Heart left ventricle (tissue), 16 donors: ENCODE measurements at regions not wholly inside any gene's neighbourhood (a gene's known extent, or its start where the extent isn't known, plus 50 kb on each side); places are given as distances from the start of the nearest gene placed in this dataset.
"Not testable (repeated sequence)": the region's sequence is repeated elsewhere in the genome, so short reads cannot be mapped to it uniquely, and the experiment has no call there.

Experiments
- ATAC-seq, 4 donors: fragments of 200-7000 bp; cut with Tn5 transposase; one replicate each; pipeline ENCODE4 v1.9.1; 2020 to 2022; ENCODE audit warnings: moderate library complexity in 4 of 4, mild to moderate bottlenecking in 3 of 4, moderate number of reproducible peaks in 1 of 4
- DNase-seq, 5 donors: peaks; one replicate each; pipeline ENCODE4 v3.0.0-alpha.2; 2020
- H3K27ac ChIP-seq, 12 donors: fragments of 200-600 bp; sonication (generic) in 4 of 12; one replicate each; pipeline versions ENCODE4 v1.5.0 to v1.8.0; 2016 to 2022; ENCODE audit warnings: mild to moderate bottlenecking in 2 of 12
- H3K27me3 ChIP-seq, 9 donors: fragments of 200-600 bp; sonication (generic) in 2 of 9; one replicate each; pipeline versions ENCODE4 v1.5.1 to v1.8.0; 2016 to 2022; ENCODE audit warnings: mild to moderate bottlenecking in 3 of 9
- H3K36me3 ChIP-seq, 9 donors: fragments of 200-600 bp; sonication (generic) in 2 of 9; one replicate each; pipeline versions ENCODE4 v1.5.0 to v1.8.0; 2018 to 2022; ENCODE audit warnings: mild to moderate bottlenecking in 2 of 9
- H3K4me1 ChIP-seq, 12 donors: fragments of 200-600 bp; sonication (generic) in 4 of 12; one replicate each; pipeline versions ENCODE4 v1.5.0 to v1.8.0; 2016 to 2022; ENCODE audit warnings: mild to moderate bottlenecking in 3 of 12
- H3K4me3 ChIP-seq, 12 donors: fragments of 200-600 bp; sonication (generic) in 4 of 12; one replicate each; pipeline versions ENCODE4 v1.5.0 to v1.8.0; 2017 to 2022; ENCODE audit warnings: mild to moderate bottlenecking in 9 of 12, moderate library complexity in 4 of 12
- H3K9me3 ChIP-seq, 12 donors: fragments of 200-600 bp; sonication (generic) in 4 of 12; one replicate each; pipeline versions ENCODE4 v1.5.0 to v1.8.0; 2016 to 2022; ENCODE audit warnings: mild to moderate bottlenecking in 1 of 12
- CTCF ChIP-seq, 12 donors: fragments of 200-600 bp; sonication (generic) in 4 of 12; IDR thresholded peaks; one replicate each; pipeline versions ENCODE4 v1.5.0 to v1.8.0; 2018 to 2022; ENCODE audit warnings: antibody characterized with exemption in 12 of 12, mild to moderate bottlenecking in 5 of 12
- POLR2A ChIP-seq, 2 donors: fragments of 450-650 bp; IDR thresholded peaks; one replicate each; pipeline ENCODE4 v1.6.1; 2017; ENCODE audit warnings: antibody characterized with exemption in 2 of 2, mild to moderate bottlenecking in 2 of 2, moderate library complexity in 2 of 2
- whole genome bisulfite sequencing, 4 donors: extraction: QIAGEN DNeasy Blood & Tissue Kit in 2 of 4; methylation state at CpG; one replicate each; pipeline versions ENCODE4 v1.1.5 to v1.1.7; 2013 to 2018; 5-methylcytosine and 5-hydroxymethylcytosine counted together
- intact Hi-C, 10 donors: fragments of 100-400 bp; cut with DNase I; formaldehyde crosslinking; loops; one replicate each; pipeline versions ENCODE4 v1.11.1 to v1.14.2; 2022
- donor health status: ischemic (EF 13 %, LVEDD 7.1; RV severe dilation, severe dysfunction).
- donor health status: healthy with polysubstance abuse.
- donor health status: DM: no; HTN: yes; CAD: no.
- donor health status: DM: no; HTN: no; CAD: no.
- donor health status: ischemic (EF 25% LVEDD 6.9; RV normal size, moderate dysfunction).
- donor health status: ischemic (EF 25% LVEDD 5.7; RV mildly dilated, moderate dysfunction).
- donor health status: healthy.
- donor health status: DM: yes; HTN: yes; CAD: no.
- donor health status: ischemic (EF 35%, LVEDD 5.7; RV mildly dilated, moderate dysfunction).
- donor health status: nonischemic (EF 11% LVEDD 7.7; RV severe dilation, severe dysfunction).
- donor health status: DM: yes; HTN: yes; CAD: no.
- donor health status: PGD.
- donor health status: ischemic (EF 29% LVEDD 5.4; RV normal size, mild dysfunction).
- donor health status: nonischemic (EF 23%, LVEDD 6.1; RV moderate dilation, normal function).

GRCh38 chr3:24562895-24563294, 68.2 kb upstream of the THRB start:
- no peaks in the 10 kb centered on the region for H3K36me3 ChIP-seq
- H3K4me3 ChIP-seq = no peak overlapping the region
- no peaks in the 10 kb centered on the region for H3K27me3 ChIP-seq
- WGBS, 4 donors = 83 to 90% (median 89%) methylated on average over 3 of the region's 3 CpGs
- no peak overlapping the region for H3K27ac ChIP-seq
- TF ChIP-seq POLR2A (IDR thresholded peaks at IDR 0.05) (no peak), CTCF (IDR thresholded peaks at IDR 0.05) (no peak)
- no peak for DNase-seq
- intact Hi-C loops = no loop called here
- ATAC-seq = no peak
- H3K4me1 ChIP-seq = no peaks in the 10 kb centered on the region
- peaks cover 0 to 9% (median 2%) of the 10 kb centered on the region in 12 donors for H3K9me3 ChIP-seq

GRCh38 chr3:24565053-24565452, 70.4 kb upstream of the THRB start:
- ATAC-seq = no peak
- no peaks in the 10 kb centered on the region for H3K4me1 ChIP-seq
- intact Hi-C loops = no loop called here
- WGBS, 4 donors = 51 to 68% (median 64%) methylated on average over 1 of the region's 1 CpG
- H3K27ac ChIP-seq = no peak overlapping the region
- H3K27me3 ChIP-seq = no peaks in the 10 kb centered on the region
- TF ChIP-seq CTCF (IDR thresholded peaks at IDR 0.05) (no peak), POLR2A (IDR thresholded peaks at IDR 0.05) (no peak)
- H3K9me3 ChIP-seq = peaks cover 0 to 9% (median 2%) of the 10 kb centered on the region in 12 donors
- no peak for DNase-seq
- H3K36me3 ChIP-seq = no peaks in the 10 kb centered on the region
- H3K4me3 ChIP-seq = no peak overlapping the region

- intact Hi-C loops = no loop called here
- Histone ChIP-seq H3K36me3 (no peaks in the 10 kb centered on the region), H3K9me3 (peaks cover 0 to 9% (median 2%) of the 10 kb centered on the region in 12 donors), H3K27ac (no peak overlapping the region), H3K4me3 (no peak overlapping the region), H3K4me1 (no peaks in the 10 kb centered on the region), H3K27me3 (no peaks in the 10 kb centered on the region)
- DNase-seq = no peak
- ATAC-seq = no peak
- TF ChIP-seq CTCF (IDR thresholded peaks at IDR 0.05) = no peak
- no peak for TF ChIP-seq POLR2A (IDR thresholded peaks at IDR 0.05)
- WGBS, 4 donors = 89 to 98% (median 92%) methylated on average over 1 of the region's 1 CpG
These were observed 71.0 kb upstream of the THRB start for GRCh38 chr3:24565656-24566055.

GRCh38 chr3:24566927-24567326, 72.3 kb upstream of the THRB start:
- 92 to 93% (median 92%) methylated on average over 12 to 15 of the region's 15 CpGs for WGBS, 4 donors
- Histone ChIP-seq H3K27me3 (no peaks in the 10 kb centered on the region), H3K36me3 (no peaks in the 10 kb centered on the region), H3K4me1 (no peaks in the 10 kb centered on the region), H3K4me3 (no peak overlapping the region), H3K27ac (no peak overlapping the region), H3K9me3 (peaks cover 0 to 19% (median 6%) of the 10 kb centered on the region in 12 donors)
- no peak for ATAC-seq
- DNase-seq = no peak
- TF ChIP-seq CTCF (IDR thresholded peaks at IDR 0.05) (no peak), POLR2A (IDR thresholded peaks at IDR 0.05) (no peak)
- intact Hi-C loops = no loop called here

GRCh38 chr3:24572409-24572808, 77.8 kb upstream of the THRB start:
- not testable (repeated sequence) for H3K27me3 ChIP-seq, H3K4me3 ChIP-seq, ATAC-seq, H3K36me3 ChIP-seq, H3K4me1 ChIP-seq, DNase-seq, H3K27ac ChIP-seq
- intact Hi-C loops = loop anchor here in 1 of 10 donors (10.0 kb wide), 1 partner anchor 218 kb away; no protein-coding TSS in a partner anchor
- peaks cover 0 to 17% (median 3%) of the 10 kb centered on the region in 12 donors for H3K9me3 ChIP-seq
- 93 to 96% (median 94%) methylated on average over 6 of the region's 6 CpGs for WGBS, 4 donors
